DOHH2 (cell line): ENCODE measurements at regions not wholly inside any gene's neighbourhood (a gene's known extent, or its start where the extent isn't known, plus 50 kb on each side); places are given as distances from the start of the nearest gene placed in this dataset.

Experiments
- H3F3A ChIP-seq: fragments of 200-600 bp; sonication (generic), shearing (Covaris generic); 2 replicates; pipeline ENCODE4 v1.6.0; 2016; ENCODE audit warnings: antibody characterized with exemption, mild to moderate bottlenecking; ENCODE audit not compliant: control insufficient read depth, insufficient read depth
- H3K27ac ChIP-seq: fragments of 200-600 bp; sonication (generic); 2 replicates; pipeline ENCODE4 v1.5.1; 2014; ENCODE audit warnings: low read depth, mild to moderate bottlenecking, low read length, moderate library complexity
- H3K27me3 ChIP-seq: fragments of 200-600 bp; sonication (generic); 2 replicates; pipeline ENCODE4 v1.6.1; 2014; ENCODE audit warnings: mild to moderate bottlenecking, low read length, mixed read lengths; ENCODE audit not compliant: control insufficient read depth
- H3K36me3 ChIP-seq: fragments of 200-600 bp; sonication (generic); 2 replicates; pipeline ENCODE4 v1.6.1; 2014; ENCODE audit warnings: mild to moderate bottlenecking, low read length, moderate library complexity, mixed read lengths; ENCODE audit not compliant: control insufficient read depth
- H3K4me1 ChIP-seq: fragments of 200-600 bp; sonication (generic); 2 replicates; pipeline ENCODE4 v1.6.1; 2014; ENCODE audit warnings: mild to moderate bottlenecking, low read length, mixed read lengths; ENCODE audit not compliant: control insufficient read depth
- H3K4me2 ChIP-seq: fragments of 200-600 bp; sonication (generic); 2 replicates; pipeline ENCODE4 v1.6.0; 2014; ENCODE audit warnings: mild to moderate bottlenecking, low read length, moderate library complexity
- H3K4me3 ChIP-seq: fragments of 200-600 bp; sonication (generic); 2 replicates; pipeline ENCODE4 v1.5.1; 2014; ENCODE audit warnings: mild to moderate bottlenecking, low read length, mixed read lengths
- H3K79me2 ChIP-seq: fragments of 200-600 bp; sonication (generic); 2 replicates; pipeline ENCODE4 v1.6.1; 2014; ENCODE audit warnings: mild to moderate bottlenecking, low read length, mixed read lengths; ENCODE audit not compliant: control insufficient read depth
- H3K9me2 ChIP-seq: fragments of 200-600 bp; sonication (generic); replicated peaks from 2 replicates; pipeline ENCODE4 v1.6.1; 2014; ENCODE audit warnings: mild to moderate bottlenecking, low read length, mixed read lengths; ENCODE audit not compliant: control insufficient read depth
- H3K9me3 ChIP-seq: fragments of 200-600 bp; sonication (generic); 2 replicates; pipeline ENCODE4 v1.6.1; 2014; ENCODE audit warnings: antibody characterized with exemption, low read length, mixed read lengths; ENCODE audit not compliant: control insufficient read depth, insufficient read depth
- H4K20me1 ChIP-seq: fragments of 200-600 bp; sonication (generic); 2 replicates; pipeline ENCODE4 v1.6.0; 2014; ENCODE audit warnings: low read depth, mild to moderate bottlenecking, antibody characterized with exemption, low read length, moderate library complexity; ENCODE audit not compliant: control insufficient read depth, insufficient read depth
- EZH2phosphoT487 ChIP-seq: fragments of 200-600 bp; sonication (generic); IDR thresholded peaks from 2 replicates; pipeline ENCODE4 v1.6.1; 2017; ENCODE audit warnings: borderline replicate concordance, mild to moderate bottlenecking, antibody characterized with exemption, low read length, moderate library complexity, mixed read lengths
- TF ChIP-seq, protein P1 (sequence below): fragments of 200-600 bp; sonication (generic); IDR thresholded peaks from one replicate; pipeline ENCODE4 v1.5.1; 2014; ENCODE audit warnings: antibody characterized with exemption, mild to moderate bottlenecking, low read depth, low read length; ENCODE audit not compliant: poor library complexity, severe bottlenecking

DNA sequence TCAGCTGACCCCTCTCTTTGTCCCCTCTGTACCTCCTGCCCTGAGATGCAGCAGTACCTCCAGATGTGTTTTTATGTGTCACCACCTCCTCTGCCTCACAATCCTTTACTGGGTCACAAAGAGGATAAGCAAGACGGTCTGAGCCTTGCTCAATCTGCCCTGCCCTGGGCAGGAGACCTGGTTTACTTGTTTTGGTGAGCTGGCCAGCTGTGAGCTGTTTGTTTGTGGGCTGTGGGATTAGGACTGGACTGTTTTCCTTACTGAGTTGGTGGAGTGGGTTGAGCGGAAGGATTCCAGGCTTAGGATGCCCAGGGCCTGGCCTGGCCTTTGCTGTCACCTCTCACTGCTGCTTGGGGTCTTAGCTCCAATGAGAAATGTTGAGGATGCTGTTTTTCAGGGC, 299.5 kb downstream of the SRBD1 start:
- H3K4me3 ChIP-seq: no peak overlapping the region
- H3K36me3 ChIP-seq: no peaks in the 10 kb centered on the region
- no peaks in the 10 kb centered on the region for H3K27me3 ChIP-seq
- no peaks in the 10 kb centered on the region for H3K9me2 ChIP-seq
- H3K9me3 ChIP-seq: no peaks in the 10 kb centered on the region
- H3K4me1 ChIP-seq: no peaks in the 10 kb centered on the region
- TF ChIP-seq, protein P1, sequence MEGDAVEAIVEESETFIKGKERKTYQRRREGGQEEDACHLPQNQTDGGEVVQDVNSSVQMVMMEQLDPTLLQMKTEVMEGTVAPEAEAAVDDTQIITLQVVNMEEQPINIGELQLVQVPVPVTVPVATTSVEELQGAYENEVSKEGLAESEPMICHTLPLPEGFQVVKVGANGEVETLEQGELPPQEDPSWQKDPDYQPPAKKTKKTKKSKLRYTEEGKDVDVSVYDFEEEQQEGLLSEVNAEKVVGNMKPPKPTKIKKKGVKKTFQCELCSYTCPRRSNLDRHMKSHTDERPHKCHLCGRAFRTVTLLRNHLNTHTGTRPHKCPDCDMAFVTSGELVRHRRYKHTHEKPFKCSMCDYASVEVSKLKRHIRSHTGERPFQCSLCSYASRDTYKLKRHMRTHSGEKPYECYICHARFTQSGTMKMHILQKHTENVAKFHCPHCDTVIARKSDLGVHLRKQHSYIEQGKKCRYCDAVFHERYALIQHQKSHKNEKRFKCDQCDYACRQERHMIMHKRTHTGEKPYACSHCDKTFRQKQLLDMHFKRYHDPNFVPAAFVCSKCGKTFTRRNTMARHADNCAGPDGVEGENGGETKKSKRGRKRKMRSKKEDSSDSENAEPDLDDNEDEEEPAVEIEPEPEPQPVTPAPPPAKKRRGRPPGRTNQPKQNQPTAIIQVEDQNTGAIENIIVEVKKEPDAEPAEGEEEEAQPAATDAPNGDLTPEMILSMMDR: no peak
- TF ChIP-seq EZH2phosphoT487: no peak
- no peak overlapping the region for H3K4me2 ChIP-seq
- no peak overlapping the region for H3K27ac ChIP-seq
- no peaks in the 10 kb centered on the region for H3K79me2 ChIP-seq
- no peaks in the 10 kb centered on the region for H3F3A ChIP-seq
- H4K20me1 ChIP-seq: no peaks in the 10 kb centered on the region

DNA sequence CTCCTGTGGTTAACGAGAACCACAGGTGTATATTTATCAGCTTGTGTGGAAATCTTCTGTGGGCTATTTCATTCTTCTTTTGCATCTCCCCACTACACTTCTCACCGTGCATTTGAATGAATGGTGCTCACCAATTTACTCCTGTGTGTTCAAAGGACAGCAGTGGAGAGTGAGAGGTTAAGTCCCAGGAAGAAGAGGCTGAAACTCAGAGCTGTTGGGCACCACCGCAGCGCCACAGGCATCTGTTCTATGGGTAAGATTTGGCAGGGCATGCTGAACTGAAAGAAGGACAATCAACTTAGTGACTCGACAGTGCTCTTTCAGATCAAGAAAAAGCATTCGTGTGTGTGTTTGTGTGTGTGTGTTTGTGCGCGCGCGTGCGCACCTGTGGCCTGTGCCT, 297.9 kb upstream of the SIX2 start:
- H3K27me3 ChIP-seq: no peaks in the 10 kb centered on the region
- H4K20me1 ChIP-seq: no peaks in the 10 kb centered on the region
- no peaks in the 10 kb centered on the region for H3K9me3 ChIP-seq
- no peaks in the 10 kb centered on the region for H3K36me3 ChIP-seq
- H3K9me2 ChIP-seq: no peaks in the 10 kb centered on the region
- H3K4me2 ChIP-seq: no peak overlapping the region
- TF ChIP-seq, protein P1: no peak
- no peak for TF ChIP-seq EZH2phosphoT487
- no peaks in the 10 kb centered on the region for H3K4me1 ChIP-seq
- no peaks in the 10 kb centered on the region for H3K79me2 ChIP-seq
- no peak overlapping the region for H3K4me3 ChIP-seq
- H3F3A ChIP-seq: no peaks in the 10 kb centered on the region
- H3K27ac ChIP-seq: no peak overlapping the region

DNA sequence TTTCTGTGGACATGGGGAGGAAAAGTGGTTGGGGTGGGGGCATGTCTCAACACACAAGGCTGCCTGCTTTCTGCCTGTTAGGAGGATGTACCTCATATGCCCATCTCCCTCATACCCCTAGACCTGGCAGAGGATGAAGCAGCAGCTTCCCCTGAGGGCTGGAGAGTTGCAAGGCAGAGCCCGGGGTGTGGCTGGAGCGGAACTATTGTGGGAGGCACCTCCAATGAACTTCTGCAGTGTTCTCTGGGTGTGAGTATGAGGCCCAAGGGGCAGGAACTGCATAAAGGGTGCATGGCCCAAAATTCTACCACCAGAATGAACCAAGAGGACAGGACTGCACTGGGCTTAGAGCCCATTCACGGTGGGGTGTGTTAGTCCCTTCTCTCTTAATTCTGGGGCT, 296.3 kb upstream of the SIX2 start:
- Histone ChIP-seq H3K4me2 (no peak overlapping the region), H3K27me3 (no peaks in the 10 kb centered on the region; the same call in 1 of the 2 replicates), H3K79me2 (no peaks in the 10 kb centered on the region), H4K20me1 (no peaks in the 10 kb centered on the region), H3K9me2 (no peaks in the 10 kb centered on the region), H3K9me3 (no peaks in the 10 kb centered on the region), H3K27ac (no peak overlapping the region), H3K4me3 (no peak overlapping the region), H3K36me3 (no peaks in the 10 kb centered on the region), H3K4me1 (no peaks in the 10 kb centered on the region), H3F3A (no peaks in the 10 kb centered on the region)
- TF ChIP-seq, protein P1: no peak
- no peak for TF ChIP-seq EZH2phosphoT487
